ENCODE measurements at regions not wholly inside any gene's neighbourhood (a gene's known extent, or its start where the extent isn't known, plus 50 kb on each side); places are given as distances from the start of the nearest gene placed in this dataset.
"Not testable (repeated sequence)": the region's sequence is repeated elsewhere in the genome, so short reads cannot be mapped to it uniquely, and the experiment has no call there.

DNA sequence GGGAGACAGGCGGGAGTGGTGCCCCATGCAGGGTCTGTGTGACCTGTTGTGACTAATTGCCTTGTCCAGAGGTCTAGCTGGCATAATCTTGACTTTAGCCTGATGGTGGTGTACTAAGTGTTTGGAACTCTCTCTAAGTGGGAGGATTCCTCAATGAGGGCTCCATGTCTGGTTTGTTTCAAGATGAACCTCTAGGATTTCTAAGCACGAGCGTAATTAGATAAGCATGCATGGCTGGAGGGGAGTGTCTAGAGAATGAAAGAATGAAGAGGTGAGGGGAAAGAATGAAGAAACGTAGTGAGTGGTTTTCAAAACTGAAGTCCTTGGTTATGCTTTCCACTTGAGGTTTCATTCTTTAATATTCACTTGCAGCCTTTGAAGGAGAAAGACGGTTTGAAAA lies 833.2 kb upstream of the GYPC start:
- Histone ChIP-seq H3K18ac (ENCODE audit: low read depth, low read length) (no peak overlapping the region), H4K20me1 (ENCODE audit: insufficient read depth, low read length) (no peaks in the 10 kb centered on the region), H3K4me3 (ENCODE audit: insufficient read depth, low read depth, low read length) (no peak overlapping the region), H3K79me1 (ENCODE audit: low read depth in 1 of 2, low read length in 2 of 2) (no peaks in the 10 kb centered on the region), H2AFZ (replicated peaks; ENCODE audit: low read length, poor library complexity) (no peak overlapping the region), H3K36me3 (ENCODE audit: control insufficient read depth, insufficient read depth, low read length) (no peaks in the 10 kb centered on the region), H2BK20ac (ENCODE audit: low read depth, low read length) (no peak overlapping the region), H2AK5ac (ENCODE audit: low read depth, low read length) (no peak overlapping the region), H3K4me1 (ENCODE audit: control insufficient read depth, insufficient read depth, low read length) (no peaks in the 10 kb centered on the region), H4K5ac (ENCODE audit: low read depth, low read length) (no peak overlapping the region), H2BK5ac (ENCODE audit: low read depth, low read length, poor library complexity, severe bottlenecking) (no peak overlapping the region), H3K27ac (ENCODE audit: insufficient read depth, low read length) (no peak overlapping the region), H3K9me1 (ENCODE audit: insufficient read depth, low read length) (no peaks in the 10 kb centered on the region), H2BK120ac (ENCODE audit: low read depth, low read length) (no peak overlapping the region), H4K91ac (ENCODE audit: insufficient read depth, low read depth, low read length) (no peak overlapping the region), H3K23ac (ENCODE audit: low read depth, low read length) (no peak overlapping the region), H3K27me3 (ENCODE audit: control insufficient read depth, insufficient read depth, low read length) (no peaks in the 10 kb centered on the region), H3K9ac (ENCODE audit: low read depth, low read length) (no peak overlapping the region), H4K8ac (ENCODE audit: low read depth in 2 of 2, low read length in 2 of 2) (no peak overlapping the region), H3K4me2 (ENCODE audit: low read depth, low read length) (no peak overlapping the region), H2AK9ac (replicated peaks; ENCODE audit: low read depth, low read length, poor library complexity) (no peak overlapping the region), H3K14ac (replicated peaks; ENCODE audit: low read depth, low read length) (no peak overlapping the region), H2BK15ac (ENCODE audit: low read depth, low read length) (no peak overlapping the region), H3K9me3 (ENCODE audit: control insufficient read depth, insufficient read depth, low read length) (peaks cover 8% of the 10 kb centered on the region), H3K4ac (ENCODE audit: low read depth, low read length) (no peak overlapping the region), H3K56ac (ENCODE audit: extremely low read depth, insufficient read depth, low read length) (no peak overlapping the region)
- dilution Hi-C loops (cut with HindIII; ENCODE audit: low sequenced_read_pairs, unreplicated experiment) (no loop called here), in situ Hi-C loops (cut with MboI; ENCODE audit: low sequenced_read_pairs) (no loop called here), intact Hi-C loops (cut with micrococcal nuclease) (no loop called here)
- ChIA-PET CTCF (no interaction called here), POLR2A (ENCODE audit: unreplicated experiment) (no interaction called here)
- DNase-seq (no peak), ATAC-seq (ENCODE audit: low read depth) (no peak)
- no CpG with 5 or more reads among the region's 5 CpGs for WGBS, 2 experiments (ENCODE audit: extremely low coverage in 2 of 2, insufficient read length in 1 of 2)
- TF ChIP-seq CEBPB (IDR thresholded peaks at IDR 0.05; ENCODE audit: low read depth, low read length), result no peak
- no peak for TF ChIP-seq MXI1 (IDR thresholded peaks at IDR 0.05; ENCODE audit: borderline replicate concordance, low read depth, low read length)
- TF ChIP-seq RAD21 (IDR thresholded peaks at IDR 0.05; ENCODE audit: low read length), result no peak
- TF ChIP-seq POLR2A (IDR thresholded peaks at IDR 0.05; ENCODE audit: low read depth, low read length), result no peak
- BruUV-seq (replicated peaks), result no TSS peak

DNA sequence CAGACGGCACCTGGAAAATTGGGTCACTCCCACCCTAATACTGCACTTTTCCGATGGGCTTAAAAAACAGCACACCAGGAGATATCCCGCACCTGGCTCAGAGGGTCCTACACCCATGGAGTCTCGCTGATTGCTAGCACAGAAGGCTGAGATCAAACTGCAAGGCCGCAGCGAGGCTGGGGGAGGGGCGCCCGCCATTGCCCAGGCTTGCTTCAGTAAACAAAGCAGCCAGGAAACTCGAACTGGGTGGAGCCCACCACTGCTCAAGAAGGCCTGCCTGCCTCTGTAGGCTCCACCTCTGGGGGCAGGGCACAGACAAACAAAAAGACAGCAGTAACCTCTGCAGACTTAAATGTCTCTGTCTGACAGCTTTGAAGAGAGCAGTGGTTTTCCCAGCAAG lies 830.2 kb upstream of the GYPC start:
- H4K91ac ChIP-seq (ENCODE audit: insufficient read depth, low read depth, low read length); DNase-seq; H3K9me1 ChIP-seq (ENCODE audit: insufficient read depth, low read length); H3K14ac ChIP-seq (replicated peaks; ENCODE audit: low read depth, low read length); H2AK5ac ChIP-seq (ENCODE audit: low read depth, low read length); H4K5ac ChIP-seq (ENCODE audit: low read depth, low read length); H2BK5ac ChIP-seq (ENCODE audit: low read depth, low read length, poor library complexity, severe bottlenecking); in situ Hi-C loops (cut with MboI; ENCODE audit: low sequenced_read_pairs); intact Hi-C loops (cut with micrococcal nuclease); dilution Hi-C loops (cut with HindIII; ENCODE audit: low sequenced_read_pairs, unreplicated experiment); H3K4me2 ChIP-seq (ENCODE audit: low read depth, low read length); H3K79me1 ChIP-seq (ENCODE audit: low read depth in 1 of 2, low read length in 2 of 2); ATAC-seq (ENCODE audit: low read depth); H4K8ac ChIP-seq (ENCODE audit: low read depth in 2 of 2, low read length in 2 of 2); H3K4me3 ChIP-seq (ENCODE audit: insufficient read depth, low read depth, low read length); H2AK9ac ChIP-seq (replicated peaks; ENCODE audit: low read depth, low read length, poor library complexity); H2BK15ac ChIP-seq (ENCODE audit: low read depth, low read length); H2AFZ ChIP-seq (replicated peaks; ENCODE audit: low read length, poor library complexity); H3K18ac ChIP-seq (ENCODE audit: low read depth, low read length); H3K23ac ChIP-seq (ENCODE audit: low read depth, low read length); H3K36me3 ChIP-seq (ENCODE audit: control insufficient read depth, insufficient read depth, low read length); H2BK20ac ChIP-seq (ENCODE audit: low read depth, low read length); H3K9me3 ChIP-seq (ENCODE audit: control insufficient read depth, insufficient read depth, low read length); H2BK120ac ChIP-seq (ENCODE audit: low read depth, low read length); H3K27me3 ChIP-seq (ENCODE audit: control insufficient read depth, insufficient read depth, low read length); H3K4ac ChIP-seq (ENCODE audit: low read depth, low read length); H3K56ac ChIP-seq (ENCODE audit: extremely low read depth, insufficient read depth, low read length); H3K27ac ChIP-seq (ENCODE audit: insufficient read depth, low read length); H4K20me1 ChIP-seq (ENCODE audit: insufficient read depth, low read length); POLR2A ChIA-PET (ENCODE audit: unreplicated experiment); BruUV-seq (replicated peaks); H3K4me1 ChIP-seq (ENCODE audit: control insufficient read depth, insufficient read depth, low read length); H3K9ac ChIP-seq (ENCODE audit: low read depth, low read length); CTCF ChIA-PET: not testable (repeated sequence)
- no CpG with 5 or more reads among the region's 9 CpGs for WGBS, 2 experiments (ENCODE audit: extremely low coverage in 2 of 2, insufficient read length in 1 of 2)

Measured in IMR-90 (cell line).